ENCODE measurements at regions not wholly inside any gene's neighbourhood (a gene's known extent, or its start where the extent isn't known, plus 50 kb on each side); places are given as distances from the start of the nearest gene placed in this dataset.

- no peak for TF ChIP-seq CTCF (IDR thresholded peaks at IDR 0.05)
- no peak for TF ChIP-seq POLR2A (IDR thresholded peaks at IDR 0.05)
These were observed 465.3 kb downstream of the EIPR1 start for GRCh38 chr2:2912293-2912692.

Measured in uterus (tissue), 2 donors.